Lower leg skin (tissue), 4 donors: ENCODE measurements at regions not wholly inside any gene's neighbourhood (a gene's known extent, or its start where the extent isn't known, plus 50 kb on each side); places are given as distances from the start of the nearest gene placed in this dataset.

Source experiments
- DNase-seq, 2 donors: peaks; one replicate each; pipeline ENCODE4 v3.0.0-alpha.2; 2019; ENCODE audit warnings: low spot score in 2 of 2
- H3K4me3 ChIP-seq: fragments of 200-600 bp; sonication (generic); 2 replicates; pipeline ENCODE4 v1.5.1; 2017; ENCODE audit warnings: mild to moderate bottlenecking, low read depth; ENCODE audit not compliant: poor library complexity, severe bottlenecking
- POLR2A ChIP-seq, 2 donors: fragments of 450-650 bp; IDR thresholded peaks; one replicate each; pipeline ENCODE4 v1.6.1; 2016 to 2017; ENCODE audit warnings: antibody characterized with exemption in 2 of 2, mild to moderate bottlenecking in 1 of 2, moderate library complexity in 1 of 2
- WGBS, 2 donors: methylation state at CpG; one replicate each; pipeline ENCODE4 v1.1.5; 2018; 5-methylcytosine and 5-hydroxymethylcytosine counted together
- intact Hi-C: fragments of 100-400 bp; cut with DNase I; formaldehyde crosslinking; loops from one replicate; pipeline ENCODE4 v1.15.0; 2023; ENCODE audit warnings: low total_unique reads
- TF ChIP-seq, protein P1 (sequence below), 3 donors: fragments of 450-650 bp; IDR thresholded peaks; one replicate each; pipeline ENCODE4 v1.5.1; 2016; ENCODE audit warnings: antibody characterized with exemption in 3 of 3, mild to moderate bottlenecking in 3 of 3, moderate library complexity in 2 of 3

DNA sequence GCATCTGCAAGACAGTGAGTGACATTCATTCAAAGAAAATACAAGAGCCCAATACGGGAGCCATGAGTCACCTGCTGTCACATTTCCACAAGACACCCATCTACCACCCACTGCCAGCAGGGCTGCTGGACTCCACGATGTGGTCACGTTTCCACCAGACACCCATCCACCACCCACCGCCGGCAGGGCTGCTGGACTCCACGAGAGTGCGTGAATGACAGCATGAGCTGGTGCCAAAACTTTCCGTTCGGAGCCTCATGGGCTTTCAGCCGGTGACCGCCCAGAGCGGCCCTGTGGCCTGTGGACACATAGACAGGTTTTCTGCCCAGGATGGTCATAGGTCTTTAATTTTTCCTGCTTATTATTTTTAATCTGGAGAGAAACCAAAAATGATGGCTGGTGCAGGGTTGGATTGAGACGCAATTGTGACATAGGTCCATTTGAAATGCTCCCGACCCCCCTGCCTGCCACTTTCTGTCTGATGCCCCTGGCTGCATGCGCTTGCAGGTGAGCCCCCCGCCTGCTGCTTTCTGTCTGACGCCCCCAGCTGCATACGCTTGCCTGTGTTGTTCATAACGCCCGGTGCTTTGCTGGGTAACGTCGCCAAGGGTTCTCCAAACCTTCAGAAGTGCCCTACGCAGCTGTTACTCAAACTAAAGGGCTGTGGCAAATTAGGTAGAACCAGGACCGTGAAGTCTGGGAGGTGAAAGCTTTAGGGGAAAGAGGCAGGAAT, 59.1 kb upstream of the SMOC2 start:
- no peak for TF ChIP-seq POLR2A (IDR thresholded peaks at IDR 0.05)
- TF ChIP-seq, protein P1, sequence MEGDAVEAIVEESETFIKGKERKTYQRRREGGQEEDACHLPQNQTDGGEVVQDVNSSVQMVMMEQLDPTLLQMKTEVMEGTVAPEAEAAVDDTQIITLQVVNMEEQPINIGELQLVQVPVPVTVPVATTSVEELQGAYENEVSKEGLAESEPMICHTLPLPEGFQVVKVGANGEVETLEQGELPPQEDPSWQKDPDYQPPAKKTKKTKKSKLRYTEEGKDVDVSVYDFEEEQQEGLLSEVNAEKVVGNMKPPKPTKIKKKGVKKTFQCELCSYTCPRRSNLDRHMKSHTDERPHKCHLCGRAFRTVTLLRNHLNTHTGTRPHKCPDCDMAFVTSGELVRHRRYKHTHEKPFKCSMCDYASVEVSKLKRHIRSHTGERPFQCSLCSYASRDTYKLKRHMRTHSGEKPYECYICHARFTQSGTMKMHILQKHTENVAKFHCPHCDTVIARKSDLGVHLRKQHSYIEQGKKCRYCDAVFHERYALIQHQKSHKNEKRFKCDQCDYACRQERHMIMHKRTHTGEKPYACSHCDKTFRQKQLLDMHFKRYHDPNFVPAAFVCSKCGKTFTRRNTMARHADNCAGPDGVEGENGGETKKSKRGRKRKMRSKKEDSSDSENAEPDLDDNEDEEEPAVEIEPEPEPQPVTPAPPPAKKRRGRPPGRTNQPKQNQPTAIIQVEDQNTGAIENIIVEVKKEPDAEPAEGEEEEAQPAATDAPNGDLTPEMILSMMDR (IDR thresholded peaks at IDR 0.05) = no peak
- no peak for DNase-seq
- 92 to 95% methylated on average over 24 of the region's 24 CpGs for WGBS, 2 donors
- H3K4me3 ChIP-seq = no peak overlapping the region
- intact Hi-C loops = no loop called here

DNA sequence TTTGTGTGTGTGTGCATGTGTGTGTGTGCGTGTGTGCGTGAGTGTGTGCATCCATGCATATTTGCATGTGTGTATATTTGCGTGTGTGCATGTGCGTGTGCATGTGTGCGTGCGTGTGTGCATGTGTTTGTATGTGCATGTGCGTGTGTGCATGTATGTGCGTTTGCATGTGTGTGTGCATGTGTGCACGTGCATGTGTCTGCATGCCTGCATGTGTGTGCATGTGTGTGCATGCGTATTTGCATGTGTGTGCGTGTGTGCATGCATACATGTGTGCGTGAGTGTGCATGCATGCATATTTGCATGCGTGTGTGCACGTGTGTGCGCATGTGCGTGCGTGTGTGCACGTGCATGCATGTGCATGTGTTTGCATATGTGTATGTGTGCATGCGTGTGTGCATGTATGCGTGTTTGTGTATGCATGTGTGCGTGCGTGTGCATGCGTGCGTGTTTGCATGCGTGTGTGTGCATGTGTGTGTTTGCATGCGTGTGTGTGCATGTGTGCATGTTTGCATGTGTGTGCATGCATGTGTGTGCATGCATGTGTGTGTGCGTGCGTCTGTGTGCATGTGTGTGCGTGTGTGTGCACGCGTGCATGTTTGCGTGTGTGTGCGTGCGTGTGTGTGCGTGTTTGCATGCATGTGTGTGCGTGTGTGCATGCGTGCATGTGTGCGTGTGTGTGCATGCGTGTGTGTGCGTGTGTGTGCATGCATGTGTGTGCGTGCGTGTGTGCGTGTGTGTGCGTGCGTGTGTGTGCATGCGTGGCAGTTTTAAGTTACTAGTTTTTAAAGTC, 57.7 kb upstream of the SMOC2 start:
- DNase-seq = no peak
- H3K4me3 ChIP-seq = no peak overlapping the region
- intact Hi-C loops = no loop called here
- 88 to 95% methylated on average over 46 of the region's 46 CpGs for WGBS, 2 donors
- TF ChIP-seq POLR2A (IDR thresholded peaks at IDR 0.05) = no peak
- TF ChIP-seq, protein P1 (IDR thresholded peaks at IDR 0.05) = no peak

DNA sequence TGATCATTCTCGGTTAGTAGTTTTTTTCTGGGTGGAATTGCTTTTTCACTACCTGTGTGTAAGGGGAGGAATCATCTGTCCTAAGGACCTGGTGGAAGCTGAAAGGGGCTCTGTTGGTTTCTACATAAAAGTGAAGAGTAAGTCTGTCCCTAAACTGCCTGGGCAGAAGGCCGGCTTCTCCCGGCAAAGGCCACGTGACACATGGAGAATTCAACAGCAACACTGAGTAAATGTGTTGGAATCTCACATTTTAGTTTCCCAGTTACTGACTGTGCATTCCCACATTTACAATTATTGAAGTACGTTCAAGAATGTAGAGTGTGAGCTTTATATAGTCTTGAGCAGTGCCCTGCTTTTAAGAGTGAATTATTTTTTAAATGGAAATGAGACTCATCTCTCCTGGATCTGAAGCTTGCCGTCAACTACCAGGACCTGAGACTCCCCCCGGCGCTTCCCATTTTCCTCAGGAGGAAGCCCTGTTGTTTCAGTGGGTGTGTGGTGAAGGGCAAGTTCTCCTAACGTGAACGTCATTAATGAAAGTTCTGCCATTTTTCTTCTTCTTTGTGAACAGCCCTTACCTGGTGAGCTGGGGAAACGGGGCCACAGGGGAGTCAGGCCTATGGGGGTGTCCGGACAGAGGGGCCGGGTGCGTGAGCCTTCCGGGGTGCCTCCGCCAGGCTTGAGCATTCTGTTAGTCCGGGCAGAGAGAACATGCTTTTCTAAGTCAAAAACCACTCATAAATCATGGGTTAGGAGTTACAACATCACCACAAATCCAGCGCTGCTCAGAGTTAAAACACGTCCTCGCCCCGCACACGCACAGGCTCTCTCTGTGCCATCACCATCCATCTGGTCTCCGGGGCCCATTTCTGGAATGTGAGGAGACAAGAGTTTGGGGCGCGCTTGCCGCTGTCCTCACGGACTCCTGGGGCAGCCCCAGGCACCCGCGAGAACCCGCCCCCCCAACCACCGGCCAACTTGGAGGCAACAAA, 56.6 kb upstream of the SMOC2 start:
- TF ChIP-seq, protein P1 (IDR thresholded peaks at IDR 0.05) = no peak
- no peak for TF ChIP-seq POLR2A (IDR thresholded peaks at IDR 0.05)
- no peak overlapping the region for H3K4me3 ChIP-seq
- no peak for DNase-seq
- intact Hi-C loops = no loop called here
- WGBS, 2 donors = 56 to 58% methylated on average over 31 of the region's 31 CpGs

DNA sequence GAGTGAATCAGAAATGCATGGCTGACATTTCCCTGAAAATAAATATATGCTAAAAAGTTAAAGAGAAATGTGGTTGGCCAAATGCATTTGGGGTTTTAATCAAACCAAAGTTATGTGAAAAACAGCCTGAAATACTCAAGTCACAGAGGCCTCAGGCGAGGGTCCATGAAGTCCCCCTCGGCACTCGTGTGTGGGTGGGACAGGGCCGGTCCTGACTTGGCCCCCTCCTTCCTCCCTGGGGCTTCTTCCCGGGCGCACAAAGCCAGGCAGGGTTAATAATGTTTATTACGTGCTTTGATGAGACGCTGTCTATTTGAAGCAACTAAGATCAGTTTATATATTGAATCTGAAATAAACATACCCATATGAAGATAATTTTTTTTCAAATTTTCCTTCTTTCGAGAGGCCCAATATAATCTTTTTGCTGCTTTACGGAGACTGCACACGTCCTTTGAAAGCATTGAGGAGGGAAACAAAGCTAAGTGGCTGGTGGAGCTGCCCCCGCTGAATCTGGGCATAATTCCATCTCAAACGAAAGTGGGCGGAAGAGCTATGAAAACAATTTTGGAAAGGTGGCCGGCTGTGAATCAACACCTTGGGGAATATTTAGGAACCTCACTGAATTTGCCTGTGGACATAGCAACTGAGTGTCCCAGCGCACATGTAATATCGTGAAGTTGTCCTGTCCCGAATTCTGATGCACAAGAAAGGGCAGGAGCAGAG, 55.8 kb upstream of the SMOC2 start:
- H3K4me3 ChIP-seq = no peak overlapping the region
- DNase-seq = no peak
- WGBS, 2 donors = 44 to 54% methylated on average over 18 of the region's 18 CpGs

More for the DNA sequence above, 55.8 kb upstream of the SMOC2 start:
- intact Hi-C loops = no loop called here
- no peak for TF ChIP-seq POLR2A (IDR thresholded peaks at IDR 0.05)
- TF ChIP-seq, protein P1 (IDR thresholded peaks at IDR 0.05) = no peak
